ENCODE measurements at regions not wholly inside any gene's neighbourhood (a gene's known extent, or its start where the extent isn't known, plus 50 kb on each side); places are given as distances from the start of the nearest gene placed in this dataset.

DNA sequence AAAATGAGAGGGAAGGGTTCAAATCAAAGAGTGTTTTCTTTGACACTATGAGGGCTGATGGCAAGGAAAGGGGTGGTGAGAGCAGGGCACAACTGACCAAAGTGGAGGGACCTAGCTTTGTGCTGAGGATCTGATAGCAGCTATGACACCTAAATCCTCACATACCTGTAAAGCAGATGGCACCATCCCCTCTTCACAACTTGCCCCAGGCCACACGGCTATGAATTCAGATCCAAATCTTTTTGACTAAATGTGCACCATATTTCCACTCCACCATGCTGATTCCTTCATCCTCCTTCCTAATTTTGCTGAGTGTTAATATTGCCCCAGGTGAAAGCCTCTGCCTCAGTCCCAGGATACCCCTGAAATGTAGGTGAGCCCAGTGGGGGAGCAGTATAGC is 385.7 kb downstream of the PLPP3 start:
- no peak for TF ChIP-seq POLR2AphosphoS5 (IDR thresholded peaks at IDR 0.05; ENCODE audit: low read depth, low read length)
- no peak for TF ChIP-seq POLR2A (IDR thresholded peaks at IDR 0.05; ENCODE audit: low read depth, low read length)
